HepG2 (cell line): ENCODE measurements at regions not wholly inside any gene's neighbourhood (a gene's known extent, or its start where the extent isn't known, plus 50 kb on each side); places are given as distances from the start of the nearest gene placed in this dataset.

Source experiments
- ATF2 ChIP-seq: sonication (generic); formaldehyde crosslinking; IDR thresholded peaks from 2 replicates; pipeline ENCODE4 v1.4.0; 2020; ENCODE audit warnings: missing genetic modification reagents
- IRF1 ChIP-seq: sonication (generic); formaldehyde crosslinking; IDR thresholded peaks from 2 replicates; pipeline ENCODE4 v1.4.0; 2020; ENCODE audit warnings: low read depth, mild to moderate bottlenecking, missing genetic modification reagents
- MYC ChIP-seq: sonication (generic); formaldehyde crosslinking; IDR thresholded peaks from 2 replicates; pipeline ENCODE4 v1.9.0; 2021; ENCODE audit warnings: missing genetic modification reagents, borderline replicate concordance
- ZBTB8A ChIP-seq: sonication (generic); formaldehyde crosslinking; IDR thresholded peaks from 2 replicates; pipeline ENCODE4 v1.4.0; 2020; ENCODE audit warnings: mild to moderate bottlenecking, low read depth, missing genetic modification reagents, borderline replicate concordance
- ZNF121 ChIP-seq: sonication (generic); formaldehyde crosslinking; IDR thresholded peaks from 2 replicates; pipeline ENCODE4 v1.5.0; 2020; ENCODE audit warnings: mild to moderate bottlenecking, missing genetic modification reagents
- ZNF501 ChIP-seq: sonication (generic); formaldehyde crosslinking; IDR thresholded peaks from 2 replicates; pipeline ENCODE4 v1.5.1; 2020; ENCODE audit warnings: mild to moderate bottlenecking, moderate library complexity, missing genetic modification reagents

DNA sequence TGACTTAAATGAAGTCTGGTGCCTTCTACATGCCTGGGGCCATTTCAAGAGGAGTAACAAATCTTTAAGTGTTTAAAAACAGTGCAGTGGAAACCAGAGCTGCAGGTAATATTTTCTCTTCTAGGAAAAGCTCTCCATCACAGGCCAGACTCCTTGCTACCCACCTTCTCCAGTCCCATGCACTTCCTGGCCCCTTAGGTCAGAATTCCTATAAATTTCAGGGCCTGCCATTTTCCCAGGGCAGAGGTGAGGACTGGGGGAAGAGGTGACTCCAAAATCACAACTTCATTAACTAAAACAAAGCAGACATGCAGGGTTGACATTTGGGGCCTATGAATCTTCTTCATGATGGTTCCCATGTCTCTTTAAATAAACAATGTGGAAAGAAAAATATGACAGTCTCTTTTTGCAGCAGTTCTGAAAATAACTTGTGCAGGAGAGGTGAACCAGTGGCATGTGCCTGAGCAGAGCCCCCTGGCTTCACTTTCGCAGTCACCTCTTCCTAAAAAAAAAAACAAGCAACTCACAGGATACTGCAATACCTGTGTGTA lies 63.7 kb upstream of the TANC1 start:
- TF ChIP-seq IRF1 (no peak), ZNF121 (CRISPR knock-in tag) (no peak), ATF2 (CRISPR knock-in tag) (no peak), ZNF501 (CRISPR knock-in tag) (no peak), MYC (CRISPR knock-in tag) (no peak), ZBTB8A (no peak)
